ENCODE measurements at regions not wholly inside any gene's neighbourhood (a gene's known extent, or its start where the extent isn't known, plus 50 kb on each side); places are given as distances from the start of the nearest gene placed in this dataset.

DNA sequence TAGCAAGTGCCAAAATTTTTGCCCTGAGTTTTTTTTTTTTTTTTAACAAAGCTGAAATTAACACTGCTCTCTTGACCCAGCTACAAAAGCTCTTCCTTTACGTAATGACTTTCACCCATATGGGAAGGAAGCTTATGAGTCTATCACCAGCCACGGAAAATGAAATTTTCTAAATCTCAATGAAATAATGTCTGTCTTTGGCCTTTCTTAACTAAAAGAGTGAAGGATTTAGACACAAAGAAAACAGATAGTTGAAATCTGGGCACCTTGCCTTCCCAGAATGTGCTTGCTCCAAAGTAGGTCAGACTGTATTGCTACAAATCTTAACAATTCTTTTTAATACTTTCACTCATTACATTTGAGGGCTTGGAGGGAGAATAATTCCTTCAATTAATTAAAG, 180.8 kb upstream of the MGAT5 start:
- Mint-ChIP-seq H3K27me3 (ENCODE audit: low read depth) (no peaks in the 10 kb centered on the region), H3K36me3 (ENCODE audit: low read depth) (no peaks in the 10 kb centered on the region), H3K4me3 (no peak overlapping the region), H3K9me3 (peaks cover 5% of the 10 kb centered on the region), H3K4me1 (peaks cover 4% of the 10 kb centered on the region), H3K27ac (ENCODE audit: unreplicated experiment) (no peak overlapping the region)
- TF ChIP-seq, protein P1, sequence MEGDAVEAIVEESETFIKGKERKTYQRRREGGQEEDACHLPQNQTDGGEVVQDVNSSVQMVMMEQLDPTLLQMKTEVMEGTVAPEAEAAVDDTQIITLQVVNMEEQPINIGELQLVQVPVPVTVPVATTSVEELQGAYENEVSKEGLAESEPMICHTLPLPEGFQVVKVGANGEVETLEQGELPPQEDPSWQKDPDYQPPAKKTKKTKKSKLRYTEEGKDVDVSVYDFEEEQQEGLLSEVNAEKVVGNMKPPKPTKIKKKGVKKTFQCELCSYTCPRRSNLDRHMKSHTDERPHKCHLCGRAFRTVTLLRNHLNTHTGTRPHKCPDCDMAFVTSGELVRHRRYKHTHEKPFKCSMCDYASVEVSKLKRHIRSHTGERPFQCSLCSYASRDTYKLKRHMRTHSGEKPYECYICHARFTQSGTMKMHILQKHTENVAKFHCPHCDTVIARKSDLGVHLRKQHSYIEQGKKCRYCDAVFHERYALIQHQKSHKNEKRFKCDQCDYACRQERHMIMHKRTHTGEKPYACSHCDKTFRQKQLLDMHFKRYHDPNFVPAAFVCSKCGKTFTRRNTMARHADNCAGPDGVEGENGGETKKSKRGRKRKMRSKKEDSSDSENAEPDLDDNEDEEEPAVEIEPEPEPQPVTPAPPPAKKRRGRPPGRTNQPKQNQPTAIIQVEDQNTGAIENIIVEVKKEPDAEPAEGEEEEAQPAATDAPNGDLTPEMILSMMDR (conservative IDR thresholded peaks at IDR 0.05): no peak
- no peak for DNase-seq (ENCODE audit: low read depth, low spot score)

- H3K4me3 Mint-ChIP-seq: no peak overlapping the region
- H3K36me3 Mint-ChIP-seq (ENCODE audit: low read depth): no peaks in the 10 kb centered on the region
- TF ChIP-seq, protein P1 (conservative IDR thresholded peaks at IDR 0.05): no peak
- peaks cover 4% of the 10 kb centered on the region for H3K4me1 Mint-ChIP-seq
- DNase-seq (ENCODE audit: low read depth, low spot score): no peak
- peaks cover 5% of the 10 kb centered on the region for H3K9me3 Mint-ChIP-seq
- peak overlapping the region; percentile 70 for H3K27ac Mint-ChIP-seq (ENCODE audit: unreplicated experiment)
- no peaks in the 10 kb centered on the region for H3K27me3 Mint-ChIP-seq (ENCODE audit: low read depth)
Measured at GRCh38 chr2:134074619-134075018, 179.3 kb upstream of the MGAT5 start.

- Mint-ChIP-seq H3K27ac (ENCODE audit: unreplicated experiment) (no peak overlapping the region), H3K9me3 (peaks cover 5% of the 10 kb centered on the region), H3K27me3 (ENCODE audit: low read depth) (no peaks in the 10 kb centered on the region), H3K4me3 (no peak overlapping the region), H3K4me1 (peaks cover 6% of the 10 kb centered on the region), H3K36me3 (ENCODE audit: low read depth) (no peaks in the 10 kb centered on the region)
- TF ChIP-seq, protein P1 (conservative IDR thresholded peaks at IDR 0.05): no peak
- no peak for DNase-seq (ENCODE audit: low read depth, low spot score)
Measured at GRCh38 chr2:134075204-134075603, 178.7 kb upstream of the MGAT5 start.

DNA sequence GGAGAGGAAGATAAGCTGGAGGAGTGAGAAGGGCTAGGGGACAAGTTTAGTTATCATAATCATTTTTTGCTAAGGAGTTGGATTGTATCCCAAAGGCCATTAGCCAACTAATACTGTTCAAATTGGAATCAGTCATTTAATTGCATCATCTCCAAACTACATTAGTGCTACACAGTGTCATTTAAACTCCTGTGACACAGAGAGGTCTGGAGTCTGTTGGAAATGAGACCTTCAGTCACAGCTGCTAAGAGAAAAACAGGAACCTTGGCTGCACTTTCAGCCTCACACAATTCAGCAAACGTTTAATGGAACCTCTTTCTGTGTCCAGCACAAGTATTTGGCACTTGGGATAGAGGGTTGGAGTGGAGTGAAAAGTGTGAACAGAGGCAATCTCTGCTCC, 175.5 kb upstream of the MGAT5 start:
- DNase-seq (ENCODE audit: low read depth, low spot score): no peak
- H3K36me3 Mint-ChIP-seq (ENCODE audit: low read depth): no peaks in the 10 kb centered on the region
- H3K4me1 Mint-ChIP-seq: peaks cover 12% of the 10 kb centered on the region
- H3K27me3 Mint-ChIP-seq (ENCODE audit: low read depth): peaks cover 14% of the 10 kb centered on the region
- peaks cover 5% of the 10 kb centered on the region for H3K9me3 Mint-ChIP-seq
- TF ChIP-seq, protein P1 (conservative IDR thresholded peaks at IDR 0.05): no peak
- H3K27ac Mint-ChIP-seq (ENCODE audit: unreplicated experiment): no peak overlapping the region
- no peak overlapping the region for H3K4me3 Mint-ChIP-seq

DNA sequence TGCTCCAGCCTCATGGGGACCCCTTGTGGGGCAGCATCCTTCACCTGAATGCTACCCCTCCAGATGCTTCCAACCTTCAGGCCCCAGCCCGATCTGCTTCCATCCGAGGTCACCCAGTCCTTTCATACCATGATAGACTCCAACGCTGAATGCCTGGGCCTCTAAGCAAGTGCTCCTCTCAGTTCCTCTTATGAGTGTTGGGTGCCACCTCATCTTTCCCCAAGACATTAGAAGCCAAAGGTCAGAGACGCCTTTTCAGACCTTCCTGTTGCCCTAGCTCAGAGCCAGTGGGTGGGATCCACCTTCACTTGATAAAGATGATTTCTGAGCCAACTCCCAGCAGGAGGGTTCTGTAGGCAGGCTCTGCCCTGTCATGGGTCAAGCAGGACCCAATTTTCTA, 174.5 kb upstream of the MGAT5 start:
- Mint-ChIP-seq H3K27ac (ENCODE audit: unreplicated experiment) (no peak overlapping the region), H3K4me3 (no peak overlapping the region), H3K9me3 (peaks cover 5% of the 10 kb centered on the region), H3K27me3 (ENCODE audit: low read depth) (peaks cover 15% of the 10 kb centered on the region), H3K36me3 (ENCODE audit: low read depth) (no peaks in the 10 kb centered on the region), H3K4me1 (peaks cover 12% of the 10 kb centered on the region)
- TF ChIP-seq, protein P1 (conservative IDR thresholded peaks at IDR 0.05): no peak
- no peak for DNase-seq (ENCODE audit: low read depth, low spot score)

Data from neural crest cell (in vitro differentiated cells).